ENCODE measurements at regions not wholly inside any gene's neighbourhood (a gene's known extent, or its start where the extent isn't known, plus 50 kb on each side); places are given as distances from the start of the nearest gene placed in this dataset.

- TF ChIP-seq CTCF (optimal IDR thresholded peaks at IDR 0.05 in 1 of 3, IDR thresholded peaks at IDR 0.05 in 1 of 3, conservative IDR thresholded peaks at IDR 0.05 in 1 of 3; ENCODE audit: extremely low read depth in 1 of 3, insufficient read depth in 2 of 3, low read length in 3 of 3): no peak
- TF ChIP-seq EZH2 (IDR thresholded peaks at IDR 0.05; ENCODE audit: low read length): no peak
These were observed 62.6 kb upstream of the C4orf54 start for GRCh38 chr4:99720206-99720605.
